Activated CD4-positive, alpha-beta memory T cell treated with anti-CD3 and anti-CD28 coated beads for 36 hours (primary cell): ENCODE measurements at regions not wholly inside any gene's neighbourhood (a gene's known extent, or its start where the extent isn't known, plus 50 kb on each side); places are given as distances from the start of the nearest gene placed in this dataset.
A peak's percentile ranks its signal among the peaks of the same experiment; 100 is the strongest.

ENCODE experiments used
- CTCF ChIA-PET: fragments of 350-600 bp; sonication (Branson Sonifier 250); formaldehyde crosslinking; loops from one replicate; lab custom pipeline; 2021; ENCODE audit warnings: antibody characterized with exemption, inconsistent platforms; lab: Charles Lee
- POLR2A ChIA-PET: fragments of 350-600 bp; sonication (Branson Sonifier 250); formaldehyde crosslinking; loops from one replicate; lab custom pipeline; 2021; ENCODE audit warnings: antibody characterized with exemption; lab: Charles Lee
- DNase-seq: peaks from one replicate; pipeline ENCODE4 v3.0.0-alpha.2; 2020
- H3K27ac Mint-ChIP-seq: one replicate; pipeline ENCODE4 v1.8.0; 2021; ENCODE audit warnings: mixed read lengths
- H3K27me3 Mint-ChIP-seq: one replicate; pipeline ENCODE4 v1.8.0; 2021; ENCODE audit warnings: mixed read lengths
- H3K36me3 Mint-ChIP-seq: one replicate; pipeline ENCODE4 v1.8.0; 2021; ENCODE audit warnings: mixed read lengths
- H3K4me1 Mint-ChIP-seq: one replicate; pipeline ENCODE4 v1.8.0; 2021; ENCODE audit warnings: low read depth, mixed read lengths
- H3K4me3 Mint-ChIP-seq: one replicate; pipeline ENCODE4 v1.8.0; 2021; ENCODE audit warnings: mild to moderate bottlenecking, mixed read lengths
- H3K9me3 Mint-ChIP-seq: one replicate; pipeline ENCODE4 v1.8.0; 2021; ENCODE audit warnings: mixed read lengths
- intact Hi-C: fragments of 100-400 bp; cut with micrococcal nuclease; formaldehyde crosslinking; loops from one replicate; pipeline ENCODE4 v1.15.1; 2023

DNA sequence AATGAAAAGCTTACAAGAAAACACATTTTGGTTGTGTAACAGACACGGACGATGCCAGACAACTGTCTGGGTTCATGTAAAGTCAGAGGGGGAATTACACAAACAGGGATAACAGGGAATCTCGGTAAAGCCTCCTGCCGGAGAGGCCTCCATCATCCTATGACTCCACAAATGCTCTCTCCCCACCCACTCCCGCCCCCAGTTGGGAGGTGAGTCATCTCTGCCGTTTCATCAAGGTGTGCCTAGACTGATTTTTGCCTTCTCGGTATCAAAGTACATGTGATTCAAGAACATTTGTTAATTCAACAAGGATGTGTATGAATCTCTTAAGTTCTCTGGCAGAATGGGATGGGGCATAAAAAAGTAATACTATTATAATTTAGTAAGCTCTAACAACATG is 304.9 kb upstream of the PRDM1 start:
- Mint-ChIP-seq H3K4me3 (no peak overlapping the region), H3K9me3 (peaks cover 4% of the 10 kb centered on the region), H3K27me3 (no peaks in the 10 kb centered on the region), H3K27ac (no peak overlapping the region), H3K36me3 (no peaks in the 10 kb centered on the region), H3K4me1 (peaks cover 21% of the 10 kb centered on the region)
- DNase-seq: peak; percentile 85
- CTCF ChIA-PET: interaction anchor here (1.1 kb wide), 2 partner anchors 10 to 43 kb away, joined by 3 to 4 read pairs; no protein-coding TSS in a partner anchor
- intact Hi-C loops: loop anchor here (5.0 to 10.0 kb wide), 2 partner anchors 136 to 316 kb away; no protein-coding TSS in a partner anchor
- POLR2A ChIA-PET: no interaction called here

- Mint-ChIP-seq H3K36me3 (no peaks in the 10 kb centered on the region), H3K9me3 (peaks cover 10% of the 10 kb centered on the region), H3K27ac (no peak overlapping the region), H3K4me1 (peaks cover 19% of the 10 kb centered on the region), H3K27me3 (no peaks in the 10 kb centered on the region), H3K4me3 (no peak overlapping the region)
- CTCF ChIA-PET: no interaction called here
- DNase-seq: no peak
- POLR2A ChIA-PET: no interaction called here
- intact Hi-C loops: loop anchor here (5.0 to 10.0 kb wide), 2 partner anchors 136 to 317 kb away; no protein-coding TSS in a partner anchor
Observed at GRCh38 chr6:105780146-105780860, 305.8 kb upstream of the PRDM1 start.

- H3K4me1 Mint-ChIP-seq: peaks cover 16% of the 10 kb centered on the region
- no peak for DNase-seq
- ChIA-PET POLR2A (no interaction called here), CTCF (no interaction called here)
- no peaks in the 10 kb centered on the region for H3K27me3 Mint-ChIP-seq
- no peak overlapping the region for H3K4me3 Mint-ChIP-seq
- H3K27ac Mint-ChIP-seq: no peak overlapping the region
- no peaks in the 10 kb centered on the region for H3K36me3 Mint-ChIP-seq
- intact Hi-C loops: no loop called here
- H3K9me3 Mint-ChIP-seq: peaks cover 17% of the 10 kb centered on the region
Observed at GRCh38 chr6:105779110-105779509, 307.0 kb upstream of the PRDM1 start.

DNA sequence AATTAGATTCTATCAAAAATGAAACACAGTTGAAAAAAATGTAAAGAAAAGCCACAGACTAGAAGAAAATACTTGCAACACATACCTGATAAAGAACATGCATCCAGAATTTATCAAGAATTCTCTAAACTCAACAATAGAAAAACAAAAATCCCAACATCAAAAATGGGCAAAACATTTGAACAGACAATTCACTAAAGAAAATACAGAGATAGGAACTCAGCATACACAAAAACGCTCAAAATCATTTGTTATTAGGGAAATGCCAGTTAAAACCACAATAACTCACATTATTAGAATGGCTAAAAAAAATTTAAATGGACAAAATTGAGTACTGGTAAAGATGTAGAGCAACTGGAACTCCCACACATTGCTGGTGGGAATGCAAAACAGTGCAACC is 311.0 kb upstream of the PRDM1 start:
- Mint-ChIP-seq H3K27me3 (no peaks in the 10 kb centered on the region), H3K9me3 (peaks cover 17% of the 10 kb centered on the region), H3K27ac (no peak overlapping the region), H3K4me1 (no peaks in the 10 kb centered on the region), H3K36me3 (no peaks in the 10 kb centered on the region), H3K4me3 (no peak overlapping the region)
- CTCF ChIA-PET: no interaction called here
- DNase-seq: no peak
- POLR2A ChIA-PET: interaction anchor here (0.6 kb wide), 2 partner anchors 37 to 314 kb away, joined by 3 to 4 read pairs; no protein-coding TSS in a partner anchor
- intact Hi-C loops: no loop called here

DNA sequence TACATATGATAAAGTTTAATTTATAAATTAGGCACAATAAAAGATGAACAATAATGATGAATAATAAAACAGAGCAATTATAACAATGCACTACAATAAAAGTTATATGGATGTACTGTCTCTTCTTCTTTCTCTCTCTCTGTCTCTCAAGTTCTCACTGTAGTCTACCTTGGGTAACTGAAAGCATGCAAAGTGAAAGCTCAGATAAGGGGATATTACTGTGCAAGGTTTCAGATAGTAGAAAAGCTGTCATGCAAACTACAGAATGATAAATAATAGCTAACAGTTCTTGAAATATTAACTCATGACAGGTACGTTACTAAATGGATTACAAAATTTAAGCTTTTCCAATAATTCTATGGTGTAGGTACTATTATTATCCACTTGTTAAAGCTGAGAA is 311.9 kb upstream of the PRDM1 start:
- H3K4me3 Mint-ChIP-seq: no peak overlapping the region
- H3K4me1 Mint-ChIP-seq: no peaks in the 10 kb centered on the region
- H3K36me3 Mint-ChIP-seq: no peaks in the 10 kb centered on the region
- intact Hi-C loops: no loop called here
- POLR2A ChIA-PET: no interaction called here
- H3K27ac Mint-ChIP-seq: no peak overlapping the region
- CTCF ChIA-PET: no interaction called here
- DNase-seq: no peak
- H3K9me3 Mint-ChIP-seq: peaks cover 17% of the 10 kb centered on the region
- H3K27me3 Mint-ChIP-seq: no peaks in the 10 kb centered on the region

DNA sequence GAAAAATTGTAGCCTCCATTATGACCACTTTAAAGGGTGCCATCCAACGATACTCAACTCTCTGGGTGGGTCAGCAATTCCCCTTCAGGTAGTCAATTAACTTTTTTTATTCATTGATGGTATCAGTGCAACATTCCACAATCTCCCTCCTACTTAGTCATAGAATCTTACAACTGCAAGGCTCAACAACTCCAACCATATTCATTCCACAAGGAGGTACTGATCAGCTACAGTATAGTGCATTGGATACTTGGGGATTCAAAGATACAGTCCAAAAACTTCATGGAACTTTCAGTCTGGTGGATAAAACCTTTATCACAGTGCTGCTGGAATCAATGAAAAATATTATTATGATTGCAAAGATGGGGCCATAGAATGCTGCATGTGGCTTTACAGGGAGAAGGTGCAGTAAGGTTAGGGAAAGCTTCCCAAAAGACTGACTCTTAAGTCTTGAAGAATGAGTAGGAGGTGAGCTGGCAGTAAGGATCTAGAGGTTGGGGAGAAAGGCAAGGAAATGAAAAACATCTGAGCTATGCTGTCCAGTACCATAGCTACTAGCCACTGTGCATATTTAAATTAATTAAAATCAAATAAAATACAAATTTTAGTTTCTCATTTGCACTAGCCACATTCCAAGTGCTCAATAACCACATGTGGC is 314.7 kb upstream of the PRDM1 start:
- no peaks in the 10 kb centered on the region for H3K27me3 Mint-ChIP-seq
- H3K9me3 Mint-ChIP-seq: peaks cover 13% of the 10 kb centered on the region
- H3K4me1 Mint-ChIP-seq: no peaks in the 10 kb centered on the region
- no peak overlapping the region for H3K27ac Mint-ChIP-seq
- no peak for DNase-seq
- CTCF ChIA-PET: no interaction called here
- intact Hi-C loops: no loop called here
- H3K4me3 Mint-ChIP-seq: no peak overlapping the region
- POLR2A ChIA-PET: interaction anchor here (0.6 kb wide), 1 partner anchor 38 kb away, joined by 4 read pairs; no protein-coding TSS in a partner anchor
- H3K36me3 Mint-ChIP-seq: no peaks in the 10 kb centered on the region

GRCh38 chr6:105769987-105770386 is 316.1 kb upstream of the PRDM1 start:
- POLR2A ChIA-PET: no interaction called here
- no peak for DNase-seq

GRCh38 chr6:105769197-105769596 is 316.9 kb upstream of the PRDM1 start:
- Mint-ChIP-seq H3K4me3 (no peak overlapping the region), H3K4me1 (no peaks in the 10 kb centered on the region), H3K9me3 (no peaks in the 10 kb centered on the region), H3K36me3 (no peaks in the 10 kb centered on the region), H3K27me3 (peaks cover 3% of the 10 kb centered on the region), H3K27ac (no peak overlapping the region)
- no peak for DNase-seq
- ChIA-PET CTCF (no interaction called here), POLR2A (no interaction called here)
- intact Hi-C loops: no loop called here

More at GRCh38 chr6:105769987-105770386, 316.1 kb upstream of the PRDM1 start:
- CTCF ChIA-PET: no interaction called here
- intact Hi-C loops: no loop called here
- Mint-ChIP-seq H3K27me3 (peaks cover 2% of the 10 kb centered on the region), H3K27ac (no peak overlapping the region), H3K4me1 (no peaks in the 10 kb centered on the region), H3K9me3 (peaks cover 3% of the 10 kb centered on the region), H3K4me3 (no peak overlapping the region), H3K36me3 (no peaks in the 10 kb centered on the region)

DNA sequence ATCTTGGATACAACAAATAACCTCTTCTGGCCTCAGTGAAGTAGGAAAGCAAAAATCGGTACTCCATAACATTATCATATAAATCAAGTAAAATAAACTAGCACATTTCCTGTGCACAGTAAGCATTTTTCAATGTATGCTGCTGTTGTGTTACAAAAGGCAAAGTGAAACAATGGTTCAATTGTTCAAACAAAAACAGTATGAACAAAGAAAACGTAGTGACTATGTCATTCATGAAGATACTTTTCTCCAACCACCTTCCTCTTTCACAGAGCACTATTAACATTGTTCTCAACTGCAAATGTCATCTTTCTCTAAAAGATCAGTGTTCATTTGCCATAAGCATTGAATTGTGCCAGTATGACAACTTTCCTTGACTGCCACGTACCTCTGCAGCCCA is 318.6 kb upstream of the PRDM1 start:
- H3K36me3 Mint-ChIP-seq: no peaks in the 10 kb centered on the region
- H3K27me3 Mint-ChIP-seq: peaks cover 4% of the 10 kb centered on the region
- no peak overlapping the region for H3K4me3 Mint-ChIP-seq
- H3K4me1 Mint-ChIP-seq: no peaks in the 10 kb centered on the region
- no peak overlapping the region for H3K27ac Mint-ChIP-seq
- H3K9me3 Mint-ChIP-seq: no peaks in the 10 kb centered on the region
- DNase-seq: no peak
- POLR2A ChIA-PET: no interaction called here
- intact Hi-C loops: no loop called here
- CTCF ChIA-PET: no interaction called here

- Mint-ChIP-seq H3K9me3 (no peaks in the 10 kb centered on the region), H3K27ac (no peak overlapping the region), H3K4me1 (no peaks in the 10 kb centered on the region), H3K4me3 (no peak overlapping the region), H3K27me3 (peaks cover 4% of the 10 kb centered on the region), H3K36me3 (no peaks in the 10 kb centered on the region)
- ChIA-PET POLR2A (no interaction called here), CTCF (no interaction called here)
- DNase-seq: no peak
- intact Hi-C loops: no loop called here
Observed at GRCh38 chr6:105765239-105765638, 320.9 kb upstream of the PRDM1 start.

GRCh38 chr6:105764315-105764714 is 321.8 kb upstream of the PRDM1 start:
- peaks cover 4% of the 10 kb centered on the region for H3K4me1 Mint-ChIP-seq
- intact Hi-C loops: no loop called here
- CTCF ChIA-PET: no interaction called here
- DNase-seq: no peak
- POLR2A ChIA-PET: no interaction called here
- H3K36me3 Mint-ChIP-seq: no peaks in the 10 kb centered on the region
- no peaks in the 10 kb centered on the region for H3K9me3 Mint-ChIP-seq
- no peak overlapping the region for H3K4me3 Mint-ChIP-seq
- H3K27me3 Mint-ChIP-seq: peaks cover 4% of the 10 kb centered on the region
- no peak overlapping the region for H3K27ac Mint-ChIP-seq

DNA sequence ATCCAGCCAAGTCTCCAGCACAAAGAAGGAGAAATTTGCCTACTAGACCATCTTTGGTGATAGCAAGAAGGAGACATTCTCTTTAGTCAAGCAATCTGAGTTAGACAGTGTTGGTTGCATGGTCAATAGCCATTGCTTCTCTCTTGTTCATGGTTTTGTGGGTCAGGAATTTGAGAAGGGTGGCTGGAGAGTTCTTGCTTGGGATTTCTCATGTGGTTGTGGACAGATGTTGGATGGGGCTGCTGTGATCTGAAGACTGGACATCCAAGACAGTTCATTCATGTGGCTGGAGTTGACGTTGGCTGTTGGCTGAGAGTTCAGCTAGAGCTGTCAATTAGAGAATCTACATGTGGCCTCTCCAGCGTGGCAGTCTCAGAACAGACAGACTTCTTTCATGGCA is 322.3 kb upstream of the PRDM1 start:
- POLR2A ChIA-PET: no interaction called here
- Mint-ChIP-seq H3K4me1 (peaks cover 4% of the 10 kb centered on the region), H3K36me3 (no peaks in the 10 kb centered on the region), H3K27me3 (peaks cover 4% of the 10 kb centered on the region), H3K4me3 (no peak overlapping the region), H3K27ac (no peak overlapping the region), H3K9me3 (no peaks in the 10 kb centered on the region)
- intact Hi-C loops: no loop called here
- no peak for DNase-seq
- CTCF ChIA-PET: no interaction called here
